GM12864 (cell line): ENCODE measurements at regions not wholly inside any gene's neighbourhood (a gene's known extent, or its start where the extent isn't known, plus 50 kb on each side); places are given as distances from the start of the nearest gene placed in this dataset.

ENCODE experiments used
- DNase-seq: peaks from one replicate; pipeline ENCODE4 v3.0.0-alpha.2; 2011; ENCODE audit warnings: low read depth
- H3K4me3 ChIP-seq: 2 replicates; pipeline ENCODE4 v1.5.1; 2011; ENCODE audit warnings: mild to moderate bottlenecking, low read depth, low read length, control low read depth
- TF ChIP-seq, protein P1 (sequence below): IDR thresholded peaks from 2 replicates; pipeline ENCODE4 v1.5.1; 2011; ENCODE audit warnings: low read depth, mild to moderate bottlenecking, moderate library complexity, low read length, control low read depth, inconsistent platforms; ENCODE audit errors: missing control alignments

DNA sequence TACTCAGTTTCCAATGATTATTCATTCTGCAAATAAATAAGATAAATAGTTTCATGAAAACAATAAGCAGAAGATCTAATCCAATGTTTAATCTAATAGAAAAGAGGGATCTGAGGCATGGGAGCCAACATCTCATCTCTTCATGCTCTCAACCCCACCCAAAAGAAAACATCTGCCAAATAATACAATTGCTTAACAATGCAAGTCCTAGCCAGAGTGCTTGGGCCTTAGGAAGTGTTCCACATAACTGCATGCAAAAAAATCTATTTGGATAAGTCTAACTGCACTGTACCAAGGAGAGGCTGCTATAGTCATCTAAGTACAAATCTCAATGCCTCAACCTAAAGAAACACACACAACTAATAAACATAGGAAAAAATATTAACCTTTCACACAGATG is 606.0 kb downstream of the CDH9 start:
- TF ChIP-seq, protein P1, sequence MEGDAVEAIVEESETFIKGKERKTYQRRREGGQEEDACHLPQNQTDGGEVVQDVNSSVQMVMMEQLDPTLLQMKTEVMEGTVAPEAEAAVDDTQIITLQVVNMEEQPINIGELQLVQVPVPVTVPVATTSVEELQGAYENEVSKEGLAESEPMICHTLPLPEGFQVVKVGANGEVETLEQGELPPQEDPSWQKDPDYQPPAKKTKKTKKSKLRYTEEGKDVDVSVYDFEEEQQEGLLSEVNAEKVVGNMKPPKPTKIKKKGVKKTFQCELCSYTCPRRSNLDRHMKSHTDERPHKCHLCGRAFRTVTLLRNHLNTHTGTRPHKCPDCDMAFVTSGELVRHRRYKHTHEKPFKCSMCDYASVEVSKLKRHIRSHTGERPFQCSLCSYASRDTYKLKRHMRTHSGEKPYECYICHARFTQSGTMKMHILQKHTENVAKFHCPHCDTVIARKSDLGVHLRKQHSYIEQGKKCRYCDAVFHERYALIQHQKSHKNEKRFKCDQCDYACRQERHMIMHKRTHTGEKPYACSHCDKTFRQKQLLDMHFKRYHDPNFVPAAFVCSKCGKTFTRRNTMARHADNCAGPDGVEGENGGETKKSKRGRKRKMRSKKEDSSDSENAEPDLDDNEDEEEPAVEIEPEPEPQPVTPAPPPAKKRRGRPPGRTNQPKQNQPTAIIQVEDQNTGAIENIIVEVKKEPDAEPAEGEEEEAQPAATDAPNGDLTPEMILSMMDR = no peak
- no peak for DNase-seq
- H3K4me3 ChIP-seq = no peak overlapping the region

DNA sequence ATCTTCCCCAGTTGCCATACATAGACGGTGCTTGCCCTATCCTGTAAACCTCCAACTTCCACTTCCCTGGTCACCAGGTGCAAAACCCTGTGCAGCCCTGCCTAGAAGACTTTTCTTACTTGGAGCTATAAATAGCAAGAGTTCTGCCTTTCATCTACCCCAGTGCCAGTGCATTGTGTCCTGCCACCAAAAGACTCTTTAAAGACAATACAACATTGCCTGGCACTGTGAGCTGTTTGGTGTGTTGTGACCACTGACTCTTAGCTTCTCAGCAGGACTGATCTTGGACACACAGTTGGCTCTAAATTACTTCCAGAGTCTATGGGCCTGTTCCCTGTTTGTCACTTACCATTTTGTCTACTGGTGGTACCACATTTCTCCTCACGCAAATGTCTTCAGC is 608.1 kb downstream of the CDH9 start:
- TF ChIP-seq, protein P1 = no peak

DNA sequence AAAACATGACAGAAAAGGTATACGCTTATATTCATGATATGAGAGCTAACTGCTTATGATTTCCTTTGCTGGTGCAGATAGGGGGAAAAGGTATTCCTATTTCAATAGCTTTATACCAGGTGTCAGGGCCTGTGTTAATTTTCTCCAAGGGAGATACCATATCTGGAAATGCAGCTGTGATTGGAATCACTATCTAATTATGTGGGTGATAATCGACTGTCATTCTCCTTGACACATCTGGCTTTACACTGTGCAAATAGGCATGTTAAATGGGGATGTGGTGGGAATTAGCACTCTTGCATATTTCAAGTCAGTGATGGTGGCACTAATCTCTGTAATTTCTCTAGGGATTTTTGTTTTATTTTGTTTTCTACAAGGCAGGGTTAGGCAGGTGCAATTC is 611.1 kb downstream of the CDH9 start:
- DNase-seq = no peak
- TF ChIP-seq, protein P1 = no peak
- no peak overlapping the region for H3K4me3 ChIP-seq

More for the DNA sequence above, 608.1 kb downstream of the CDH9 start:
- no peak overlapping the region for H3K4me3 ChIP-seq
- no peak for DNase-seq

DNA sequence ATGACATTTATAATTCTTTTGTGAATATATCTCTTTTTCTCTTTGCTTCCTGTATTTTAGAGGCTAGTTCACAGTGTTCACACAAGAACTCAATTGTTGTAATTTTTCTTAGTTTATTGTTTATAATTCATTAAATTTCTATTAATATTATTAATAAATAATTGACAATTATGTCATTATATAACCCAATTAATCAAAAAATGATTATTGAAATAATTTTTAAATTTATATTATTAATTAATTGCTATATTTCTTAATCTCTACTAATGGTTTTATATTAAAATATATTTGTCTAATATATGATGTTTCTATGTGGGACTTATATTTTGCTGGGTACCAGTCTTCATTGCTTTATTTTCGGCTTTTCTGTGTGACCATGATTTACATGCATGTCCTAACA is 618.4 kb downstream of the CDH9 start:
- no peak overlapping the region for H3K4me3 ChIP-seq
- no peak for DNase-seq
- TF ChIP-seq, protein P1 = no peak

DNA sequence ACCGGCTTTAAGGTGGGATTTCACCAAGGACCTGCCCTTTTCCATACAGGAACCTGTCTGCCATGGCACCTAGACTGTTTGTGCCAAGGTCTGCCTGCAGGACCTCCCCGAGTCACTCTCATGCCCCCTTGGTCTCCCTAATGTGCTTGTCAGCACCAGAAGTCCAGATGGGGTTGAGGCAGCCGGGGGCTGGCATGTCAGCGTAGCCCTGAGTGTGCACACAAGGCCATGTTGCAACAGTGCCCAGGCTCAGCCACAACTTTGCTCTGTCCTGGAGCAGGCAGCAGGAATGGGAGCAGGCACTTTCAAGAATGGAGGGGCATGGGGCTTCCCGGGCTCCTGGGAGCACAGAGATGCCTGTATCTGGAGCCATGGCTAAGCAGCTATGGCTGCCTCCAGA is 621.5 kb downstream of the CDH9 start:
- DNase-seq = no peak
- TF ChIP-seq, protein P1 = no peak
- no peak overlapping the region for H3K4me3 ChIP-seq

DNA sequence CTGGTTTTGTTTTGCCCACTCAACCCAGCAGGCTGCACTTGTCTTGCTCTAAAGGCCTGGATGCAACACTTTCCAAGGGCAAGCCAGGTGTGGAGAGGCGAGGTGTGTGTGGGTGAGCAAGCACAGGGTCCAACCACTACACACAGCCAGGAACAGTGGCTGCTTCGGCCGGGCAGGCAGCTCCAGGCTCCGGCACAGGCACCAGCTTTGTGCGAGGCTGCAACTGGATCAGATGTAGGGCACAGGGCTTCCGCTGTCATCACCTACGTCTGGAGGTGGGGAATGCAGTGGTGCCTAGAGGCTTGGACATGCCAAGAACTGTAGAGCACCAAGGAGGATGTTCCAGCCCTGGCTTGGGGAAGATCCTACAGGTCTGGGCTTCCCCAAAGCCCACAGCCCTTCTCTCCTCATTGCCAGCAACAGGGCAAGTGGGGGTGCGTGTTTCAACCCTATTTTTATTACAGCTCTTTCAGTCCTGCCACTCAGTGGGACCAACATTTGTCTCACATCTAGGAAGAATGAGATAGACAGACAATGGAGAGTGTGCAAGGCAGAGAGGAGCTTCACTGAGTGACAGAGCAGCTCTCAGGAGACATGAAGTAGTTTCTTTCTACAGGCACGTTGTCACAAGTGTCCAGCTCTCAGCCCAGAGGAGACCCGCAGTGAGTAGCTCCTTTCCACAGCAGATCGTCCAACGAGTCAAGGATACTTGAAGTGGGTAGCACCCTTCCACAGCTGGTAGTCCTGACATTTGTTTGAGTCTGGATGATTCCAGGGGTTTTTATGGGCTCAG is 622.2 kb downstream of the CDH9 start:
- no peak overlapping the region for H3K4me3 ChIP-seq
- DNase-seq = no peak

More for the DNA sequence above, 622.2 kb downstream of the CDH9 start:
- TF ChIP-seq, protein P1 = no peak
